PC-9 (cell line): ENCODE measurements at regions not wholly inside any gene's neighbourhood (a gene's known extent, or its start where the extent isn't known, plus 50 kb on each side); places are given as distances from the start of the nearest gene placed in this dataset.

ENCODE experiments used
- EZH2 ChIP-seq: fragments of 200-600 bp; sonication (generic); IDR thresholded peaks from 2 replicates; pipeline ENCODE4 v1.8.0; 2017; ENCODE audit warnings: antibody characterized with exemption, low read depth
- TF ChIP-seq, protein P1 (sequence below): fragments of 200-600 bp; sonication (generic); conservative IDR thresholded peaks from 2 replicates; pipeline ENCODE4 v1.6.1; 2017; ENCODE audit warnings: mixed run types, antibody characterized with exemption, mild to moderate bottlenecking, moderate library complexity

- TF ChIP-seq, protein P1, sequence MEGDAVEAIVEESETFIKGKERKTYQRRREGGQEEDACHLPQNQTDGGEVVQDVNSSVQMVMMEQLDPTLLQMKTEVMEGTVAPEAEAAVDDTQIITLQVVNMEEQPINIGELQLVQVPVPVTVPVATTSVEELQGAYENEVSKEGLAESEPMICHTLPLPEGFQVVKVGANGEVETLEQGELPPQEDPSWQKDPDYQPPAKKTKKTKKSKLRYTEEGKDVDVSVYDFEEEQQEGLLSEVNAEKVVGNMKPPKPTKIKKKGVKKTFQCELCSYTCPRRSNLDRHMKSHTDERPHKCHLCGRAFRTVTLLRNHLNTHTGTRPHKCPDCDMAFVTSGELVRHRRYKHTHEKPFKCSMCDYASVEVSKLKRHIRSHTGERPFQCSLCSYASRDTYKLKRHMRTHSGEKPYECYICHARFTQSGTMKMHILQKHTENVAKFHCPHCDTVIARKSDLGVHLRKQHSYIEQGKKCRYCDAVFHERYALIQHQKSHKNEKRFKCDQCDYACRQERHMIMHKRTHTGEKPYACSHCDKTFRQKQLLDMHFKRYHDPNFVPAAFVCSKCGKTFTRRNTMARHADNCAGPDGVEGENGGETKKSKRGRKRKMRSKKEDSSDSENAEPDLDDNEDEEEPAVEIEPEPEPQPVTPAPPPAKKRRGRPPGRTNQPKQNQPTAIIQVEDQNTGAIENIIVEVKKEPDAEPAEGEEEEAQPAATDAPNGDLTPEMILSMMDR = no peak
- TF ChIP-seq EZH2 = no peak
These were observed 173.5 kb upstream of the ZNF608 start for GRCh38 chr5:124919747-124920525.
